ENCODE measurements at regions not wholly inside any gene's neighbourhood (a gene's known extent, or its start where the extent isn't known, plus 50 kb on each side); places are given as distances from the start of the nearest gene placed in this dataset.
"Not testable (repeated sequence)": the region's sequence is repeated elsewhere in the genome, so short reads cannot be mapped to it uniquely, and the experiment has no call there.

DNA sequence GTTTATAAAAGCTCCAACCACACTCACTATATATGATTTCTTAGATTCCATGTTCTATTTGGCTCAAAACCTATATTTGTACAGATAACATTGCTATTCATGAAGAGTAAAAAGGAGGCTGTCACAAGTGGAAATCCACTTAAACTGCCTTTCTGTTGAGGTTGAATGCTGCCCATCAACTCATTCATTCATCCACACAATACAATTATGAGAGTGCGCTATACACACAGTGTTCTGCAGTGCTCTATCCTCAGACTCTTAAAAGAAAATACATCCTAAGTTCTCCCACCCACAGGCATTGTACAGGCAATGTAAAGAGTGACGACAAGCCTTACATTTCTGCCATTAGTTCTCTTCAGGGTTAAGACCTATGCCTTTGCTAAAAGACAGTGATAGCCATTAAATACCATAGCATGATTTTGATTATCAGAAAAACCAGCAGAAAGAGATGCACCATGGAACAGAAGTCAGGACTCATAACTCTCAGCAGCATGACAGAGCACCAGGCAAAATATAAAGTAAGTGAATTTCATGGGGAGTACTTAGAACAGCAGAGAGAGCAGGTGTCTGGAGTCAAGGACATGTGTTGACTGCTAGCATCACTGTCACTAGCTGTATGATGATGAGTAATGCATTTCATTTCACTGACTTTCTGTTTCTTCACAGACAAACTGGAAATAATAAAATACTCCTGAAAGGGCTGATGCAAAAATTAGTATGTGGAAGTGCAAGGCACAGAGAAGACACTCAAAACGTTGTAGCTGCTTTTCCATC is 218.0 kb downstream of the RBM26 start:
- ATAC-seq = no peak

DNA sequence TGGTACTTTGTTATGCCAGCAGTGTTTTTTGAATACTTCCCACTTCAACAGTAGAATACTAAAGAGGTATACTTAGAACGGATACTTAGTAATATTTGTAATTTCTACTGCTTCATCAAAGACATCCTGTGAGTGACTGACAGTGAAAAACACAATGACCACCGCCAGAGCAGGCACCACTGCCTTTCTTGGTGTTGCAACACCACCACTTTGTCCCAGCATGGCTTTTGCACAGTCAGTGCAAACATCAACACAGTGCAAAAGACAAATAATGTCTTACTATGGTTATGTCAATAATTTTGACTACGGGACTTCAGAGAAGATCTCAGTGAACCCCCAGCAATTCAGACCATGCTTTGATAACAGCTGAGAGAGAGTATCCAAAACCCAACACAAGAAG is 220.5 kb downstream of the RBM26 start:
- ATAC-seq = no peak

- ATAC-seq = no peak
Measured at GRCh38 chr13:79183231-79183630, 222.8 kb downstream of the RBM26 start.

DNA sequence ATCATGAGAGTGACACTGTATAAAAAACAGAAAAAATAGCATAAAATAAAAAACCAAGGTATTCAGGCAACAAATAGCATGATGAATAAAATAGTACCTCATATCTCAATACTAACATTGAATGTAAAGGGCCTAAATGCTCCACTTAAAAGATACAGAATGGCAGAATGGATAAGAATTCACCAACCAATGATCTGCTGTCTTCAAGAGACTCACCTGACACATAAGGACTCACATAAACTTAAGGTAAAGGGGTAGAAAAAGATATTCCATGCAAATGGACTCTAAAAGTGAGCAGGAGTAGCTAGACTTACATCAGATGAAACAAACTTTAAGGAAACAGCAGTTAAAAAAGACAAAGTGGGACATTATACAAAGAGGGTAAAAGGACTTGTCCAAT is 232.4 kb downstream of the RBM26 start:
- not testable (repeated sequence) for ATAC-seq

DNA sequence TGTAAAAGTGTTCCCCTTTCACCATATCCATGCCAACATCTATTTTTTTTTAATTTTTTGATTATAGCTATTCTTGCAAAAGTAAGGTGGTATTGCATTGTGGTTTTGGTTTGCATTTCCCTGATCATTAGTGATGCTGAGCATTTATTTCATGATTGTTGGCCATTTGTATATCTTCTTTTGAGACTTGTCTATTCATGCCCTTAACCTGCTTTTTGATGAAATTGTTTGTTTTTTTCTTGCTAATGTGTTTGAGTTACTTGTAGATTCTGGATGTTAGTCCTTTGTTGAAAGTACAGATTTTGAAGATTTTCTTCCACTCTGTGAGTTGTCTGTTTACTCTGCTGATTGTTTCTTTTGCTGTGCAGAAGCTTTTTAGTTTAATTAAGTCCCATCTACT is 233.1 kb downstream of the RBM26 start:
- not testable (repeated sequence) for ATAC-seq

DNA sequence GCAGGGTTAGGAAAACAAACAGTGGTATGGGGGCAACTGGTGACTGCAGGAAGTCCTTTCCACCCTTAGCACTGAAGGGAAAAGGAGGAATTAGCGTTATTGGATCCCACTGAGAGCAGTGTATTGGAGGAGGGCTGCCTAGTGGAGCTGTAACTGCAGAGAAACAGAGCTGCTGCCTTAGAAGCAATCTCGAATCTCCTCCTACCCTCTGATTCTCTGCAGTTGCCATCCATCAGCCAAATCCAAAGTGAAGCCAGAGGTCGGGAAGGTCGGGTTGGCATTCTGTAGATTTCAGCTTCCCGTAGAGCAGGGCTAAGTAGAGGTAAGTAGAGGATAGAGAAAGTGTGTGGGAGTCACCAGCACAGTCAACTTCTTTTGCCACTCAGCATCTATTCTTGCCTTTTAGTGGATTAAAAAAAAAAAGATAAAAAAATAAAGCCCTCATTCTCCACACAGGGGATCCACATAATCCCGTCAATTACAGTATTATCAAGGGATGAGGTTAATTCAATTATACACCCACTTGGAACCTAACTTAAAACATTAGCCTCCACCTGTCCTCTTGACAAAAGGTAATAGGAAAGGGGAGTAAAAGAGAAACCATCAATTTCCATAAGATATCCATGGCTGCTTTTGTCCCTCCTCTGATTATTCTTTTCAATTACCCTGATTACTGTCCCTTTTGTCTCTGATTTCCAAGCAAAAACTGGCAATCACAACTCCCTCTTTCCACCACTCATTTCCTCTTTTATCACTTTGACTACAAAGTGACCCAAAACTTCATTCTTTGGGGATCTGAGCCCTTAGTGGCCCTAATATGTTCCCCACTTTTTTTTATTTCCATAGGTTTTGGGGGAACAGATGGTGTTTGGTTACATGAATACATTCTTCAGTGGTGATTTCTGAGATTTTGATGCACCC is 234.7 kb downstream of the RBM26 start:
- no peak for ATAC-seq

DNA sequence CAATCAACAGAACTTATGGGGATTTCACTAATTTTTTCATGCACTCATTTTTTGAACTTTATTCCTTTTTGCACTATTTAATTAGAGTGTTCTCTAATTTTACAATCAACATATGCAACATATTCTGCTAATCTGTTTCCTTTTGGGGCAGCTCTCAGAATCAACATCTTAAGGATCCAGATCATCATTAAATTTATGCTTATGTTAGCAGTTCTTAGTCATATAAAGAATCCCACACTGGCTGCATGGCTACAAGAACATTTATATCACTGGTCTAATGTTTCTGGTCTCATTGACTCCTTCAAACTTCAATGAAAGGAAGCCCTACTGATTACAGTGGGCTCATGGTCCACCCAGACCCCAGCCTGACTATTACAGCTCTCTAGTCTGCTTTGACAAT is 245.2 kb downstream of the RBM26 start:
- ATAC-seq = no peak

GRCh38 chr13:79155883-79156282 is 250.2 kb downstream of the RBM26 start:
- no peak for ATAC-seq

- no peak for ATAC-seq
Measured at GRCh38 chr13:79149210-79149609, 256.8 kb downstream of the RBM26 start.

DNA sequence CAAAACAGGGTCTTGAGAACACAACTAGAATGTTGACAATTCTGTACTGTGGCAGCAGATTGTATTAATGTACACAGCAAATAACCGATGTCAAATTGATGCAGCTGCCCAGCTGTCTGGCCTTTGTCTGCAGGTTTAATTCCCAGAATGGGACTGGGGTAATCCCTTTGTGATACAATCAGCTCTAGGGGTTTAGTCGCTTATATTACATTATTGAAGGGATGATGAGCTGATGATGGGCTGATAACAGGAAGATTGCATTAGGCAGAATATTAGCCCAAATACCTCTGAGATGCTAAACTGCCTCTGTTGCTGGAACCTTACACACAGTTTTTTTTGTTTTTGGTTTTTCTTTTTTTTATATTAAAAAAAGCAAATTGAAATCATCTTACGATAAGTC is 265.0 kb downstream of the RBM26 start:
- ATAC-seq = no peak

GRCh38 chr13:79128158-79128557 is 277.9 kb downstream of the RBM26 start:
- ATAC-seq = no peak

- ATAC-seq = no peak
Measured at GRCh38 chr13:79126706-79127105, 279.3 kb downstream of the RBM26 start.

DNA sequence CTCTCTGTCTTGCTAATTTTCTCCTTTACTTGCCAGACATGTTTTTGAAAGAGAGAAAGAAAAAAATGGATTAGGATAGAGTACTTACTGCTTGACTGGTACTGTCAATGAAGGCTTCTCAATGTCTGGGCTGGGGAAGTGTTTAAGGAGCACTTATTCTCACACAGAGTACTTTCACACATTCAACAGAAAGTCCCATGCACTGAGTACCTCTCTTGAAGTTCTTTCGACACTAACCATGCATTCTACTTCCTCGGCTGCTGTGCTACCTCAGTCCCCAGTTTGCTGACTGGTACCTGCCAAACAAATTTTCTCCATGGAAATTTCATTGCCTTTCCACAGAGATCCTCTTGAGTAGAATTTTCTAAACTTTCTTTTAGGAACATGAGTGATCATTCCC is 281.9 kb downstream of the RBM26 start:
- no peak for ATAC-seq

DNA sequence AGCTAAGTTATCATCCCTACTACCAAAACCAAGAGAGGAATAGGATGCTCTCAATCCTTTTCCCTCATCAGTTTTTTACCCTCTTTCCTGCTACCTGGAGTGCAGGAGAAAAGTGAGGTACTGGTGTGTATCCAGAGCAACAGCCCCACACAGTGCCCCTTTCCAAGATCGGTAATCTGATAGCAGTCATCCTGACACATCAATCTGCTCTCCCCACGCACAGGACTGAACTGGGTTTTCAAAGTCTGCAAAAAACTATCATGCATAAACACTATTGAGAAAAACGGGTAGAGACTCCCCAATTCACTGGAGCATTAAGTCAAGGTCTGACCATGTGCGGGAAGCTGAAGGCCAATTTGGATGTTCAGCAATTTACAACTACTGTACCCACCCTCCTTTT is 284.8 kb downstream of the RBM26 start:
- no peak for ATAC-seq

- no peak for ATAC-seq
Measured at GRCh38 chr13:79119578-79120107, 286.4 kb downstream of the RBM26 start.

GRCh38 chr13:79112016-79112415 is 294.0 kb downstream of the RBM26 start:
- no peak for ATAC-seq

- no peak for ATAC-seq
Measured at GRCh38 chr13:79108914-79109643, 297.0 kb downstream of the RBM26 start.

DNA sequence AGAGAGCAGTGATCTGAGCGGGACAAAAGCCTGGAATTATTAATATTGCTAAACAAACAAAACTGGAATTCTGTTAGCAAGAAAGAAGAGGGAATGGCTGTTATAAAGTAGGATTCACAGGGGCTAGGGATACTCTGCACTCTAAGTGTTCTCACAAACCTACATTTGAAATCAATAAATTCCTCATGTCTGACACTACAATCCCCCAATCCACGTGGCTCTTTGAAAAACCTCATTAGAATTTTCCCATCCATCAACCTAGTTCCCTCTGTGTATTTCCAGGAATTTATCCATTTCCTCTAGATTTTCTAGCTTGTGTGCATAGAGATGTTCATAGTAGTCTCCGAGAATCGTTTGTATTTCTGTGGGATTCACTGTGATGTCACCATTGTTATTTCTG is 307.5 kb downstream of the RBM26 start:
- no peak for ATAC-seq

DNA sequence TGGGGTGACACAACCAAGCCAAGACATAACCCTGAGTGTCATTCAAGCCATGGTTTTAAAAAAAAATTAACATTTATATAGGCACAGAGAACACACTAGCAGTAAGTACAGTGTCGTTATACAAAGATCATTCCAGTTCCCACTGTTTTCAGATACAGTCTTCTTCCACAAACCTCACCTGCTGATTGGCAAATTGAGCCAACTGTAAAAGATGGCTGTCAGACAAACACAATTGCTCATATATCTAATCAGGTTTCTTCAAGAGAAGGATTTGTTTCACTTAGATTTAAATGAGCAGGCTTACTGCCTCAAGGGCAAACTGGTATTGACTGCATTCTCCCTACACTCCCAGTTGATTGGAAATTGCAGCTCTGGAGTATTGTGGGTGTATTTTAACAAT is 308.9 kb downstream of the RBM26 start:
- no peak for ATAC-seq

GRCh38 chr13:79096099-79096498 is 310.0 kb downstream of the RBM26 start:
- ATAC-seq = no peak

DNA sequence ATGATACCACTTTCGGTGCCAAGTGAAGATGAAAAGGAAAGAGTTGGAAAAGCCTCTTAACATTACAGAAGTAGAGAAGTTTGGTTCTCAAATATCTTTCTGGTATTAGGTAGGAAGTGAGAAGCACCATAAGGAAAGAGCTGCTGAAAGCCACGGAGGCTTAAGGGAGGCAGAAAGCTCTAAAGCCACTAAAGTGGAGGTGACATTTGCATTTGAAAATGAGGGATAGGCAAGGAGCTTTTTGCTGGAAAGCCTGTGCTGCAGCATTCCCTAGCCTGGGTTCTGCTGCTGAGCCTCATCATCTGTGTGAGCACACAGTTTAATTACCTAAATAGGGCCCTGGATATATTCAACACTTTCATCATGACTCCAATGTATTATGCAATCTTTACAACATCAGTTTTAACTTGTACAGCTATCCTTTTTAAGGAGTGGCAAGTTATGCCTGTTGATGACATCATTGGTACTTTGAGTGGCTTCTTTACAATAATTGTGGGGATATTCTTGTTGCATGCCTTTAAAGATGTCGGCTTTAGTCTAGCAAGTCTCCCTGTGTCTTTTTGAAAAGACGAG is 315.4 kb downstream of the RBM26 start:
- no peak for ATAC-seq

- ATAC-seq = no peak
Measured at GRCh38 chr13:79084802-79085424, 321.1 kb downstream of the RBM26 start.
